PFSK-1 (cell line): ENCODE measurements at regions not wholly inside any gene's neighbourhood (a gene's known extent, or its start where the extent isn't known, plus 50 kb on each side); places are given as distances from the start of the nearest gene placed in this dataset.

Experiments
- POLR2AphosphoS5 ChIP-seq: IDR thresholded peaks from 2 replicates; pipeline ENCODE4 v1.6.1; 2012; ENCODE audit warnings: low read depth, mild to moderate bottlenecking, control low read depth, low read length, moderate library complexity
- TAF1 ChIP-seq: IDR thresholded peaks from 2 replicates; pipeline ENCODE4 v1.6.1; 2012; ENCODE audit warnings: low read length, control low read depth, borderline replicate concordance; ENCODE audit not compliant: insufficient read depth
- TF ChIP-seq, protein P1 (sequence below), 2 experiments: IDR thresholded peaks; 2 replicates each; pipeline versions ENCODE4 v1.6.1 to v1.8.0; 2011 to 2012; ENCODE audit warnings: low read depth in 2 of 2, low read length in 2 of 2, control low read depth in 1 of 2, inconsistent platforms in 1 of 2, mild to moderate bottlenecking in 1 of 2, moderate library complexity in 1 of 2; ENCODE audit not compliant: insufficient read depth in 1 of 2

DNA sequence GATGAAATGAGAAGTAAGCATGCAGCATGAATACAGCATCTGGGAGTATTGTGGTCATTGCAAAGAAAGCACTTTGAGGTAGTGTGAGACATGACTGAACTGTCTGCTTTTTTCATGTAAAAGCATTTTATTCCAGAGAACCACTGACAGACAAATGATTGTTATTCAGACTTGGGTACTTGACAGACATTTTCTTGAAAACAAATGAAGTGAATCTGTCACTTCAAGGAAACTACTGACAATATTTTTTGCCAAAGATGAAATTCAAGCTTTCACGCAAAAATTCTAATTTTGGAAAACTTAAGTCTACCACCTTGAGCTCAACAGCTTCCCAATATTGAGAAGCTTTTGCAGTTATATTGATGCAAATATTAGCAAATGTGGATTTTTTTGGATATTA, 255.7 kb downstream of the ARL6IP6 start:
- TF ChIP-seq, protein P1, sequence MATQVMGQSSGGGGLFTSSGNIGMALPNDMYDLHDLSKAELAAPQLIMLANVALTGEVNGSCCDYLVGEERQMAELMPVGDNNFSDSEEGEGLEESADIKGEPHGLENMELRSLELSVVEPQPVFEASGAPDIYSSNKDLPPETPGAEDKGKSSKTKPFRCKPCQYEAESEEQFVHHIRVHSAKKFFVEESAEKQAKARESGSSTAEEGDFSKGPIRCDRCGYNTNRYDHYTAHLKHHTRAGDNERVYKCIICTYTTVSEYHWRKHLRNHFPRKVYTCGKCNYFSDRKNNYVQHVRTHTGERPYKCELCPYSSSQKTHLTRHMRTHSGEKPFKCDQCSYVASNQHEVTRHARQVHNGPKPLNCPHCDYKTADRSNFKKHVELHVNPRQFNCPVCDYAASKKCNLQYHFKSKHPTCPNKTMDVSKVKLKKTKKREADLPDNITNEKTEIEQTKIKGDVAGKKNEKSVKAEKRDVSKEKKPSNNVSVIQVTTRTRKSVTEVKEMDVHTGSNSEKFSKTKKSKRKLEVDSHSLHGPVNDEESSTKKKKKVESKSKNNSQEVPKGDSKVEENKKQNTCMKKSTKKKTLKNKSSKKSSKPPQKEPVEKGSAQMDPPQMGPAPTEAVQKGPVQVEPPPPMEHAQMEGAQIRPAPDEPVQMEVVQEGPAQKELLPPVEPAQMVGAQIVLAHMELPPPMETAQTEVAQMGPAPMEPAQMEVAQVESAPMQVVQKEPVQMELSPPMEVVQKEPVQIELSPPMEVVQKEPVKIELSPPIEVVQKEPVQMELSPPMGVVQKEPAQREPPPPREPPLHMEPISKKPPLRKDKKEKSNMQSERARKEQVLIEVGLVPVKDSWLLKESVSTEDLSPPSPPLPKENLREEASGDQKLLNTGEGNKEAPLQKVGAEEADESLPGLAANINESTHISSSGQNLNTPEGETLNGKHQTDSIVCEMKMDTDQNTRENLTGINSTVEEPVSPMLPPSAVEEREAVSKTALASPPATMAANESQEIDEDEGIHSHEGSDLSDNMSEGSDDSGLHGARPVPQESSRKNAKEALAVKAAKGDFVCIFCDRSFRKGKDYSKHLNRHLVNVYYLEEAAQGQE (IDR thresholded peaks at IDR 0.05; ENCODE audit: insufficient read depth in 1 of 2, low read depth in 2 of 2, low read length in 2 of 2) = no peak
- TF ChIP-seq POLR2AphosphoS5 = no peak
- TF ChIP-seq TAF1 = no peak
